K562 (cell line): ENCODE measurements at regions not wholly inside any gene's neighbourhood (a gene's known extent, or its start where the extent isn't known, plus 50 kb on each side); places are given as distances from the start of the nearest gene placed in this dataset.

Experiments used
- ATAC-seq: fragments of 200-7000 bp; cut with Tn5 transposase; 3 replicates; pipeline ENCODE4 v1.9.1; 2020; ENCODE audit warnings: moderate library complexity
- BruUV-seq: library from RNA; stranded (reverse); fragments of 400-500 nt; replicated peaks from 2 replicates; lab custom pipeline; 2021; lab: Mats Ljungman, UMichigan
- CTCF ChIA-PET: fragments of 300-600 bp; formaldehyde crosslinking; extraction: SDS; loops from one replicate; lab custom pipeline; 2021; ENCODE audit warnings: low intra/inter-chr PET ratio; lab: Yijun Ruan, JAX
- POLR2A ChIA-PET: fragments of 300-600, 350-650 bp; sonication (Branson Sonifier 250); formaldehyde crosslinking; extraction: SDS; loops from one replicate; lab custom pipeline; 2021; ENCODE audit warnings: antibody characterized with exemption, inconsistent platforms; lab: Yijun Ruan, JAX
- DNase-seq, 4 experiments: peaks; one replicate each; pipeline versions ENCODE4 v3.0.0 to v3.0.0-alpha.2; 2011 to 2018; ENCODE audit warnings: low spot score in 3 of 4, mixed read lengths in 3 of 4; ENCODE audit errors: extremely low read depth in 1 of 4
- FAIRE-seq: peaks from 2 replicates; lab custom pipeline; 2011; peaks lifted over from hg19 to GRCh38; lab: Jason Lieb, UNC
- H2AFZ ChIP-seq: 2 replicates; pipeline ENCODE4 v1.6.0; 2011; ENCODE audit warnings: low read depth, low read length, control low read depth, inconsistent platforms
- H3K27ac ChIP-seq: fragments of 200-600 bp; 3 replicates; pipeline ENCODE4 v1.8.0; 2011; ENCODE audit warnings: low read depth, mild to moderate bottlenecking, control low read depth, inconsistent platforms, low read length, moderate library complexity, mixed read lengths; ENCODE audit errors: extremely low read depth
- H3K27me3 ChIP-seq, 2 experiments: fragments of 300-600 bp in 1 of 2; 2 replicates in 1 of 2; 3 replicates in 1 of 2; pipeline versions ENCODE4 v1.6.0 to v1.8.0; 2011; ENCODE audit warnings: inconsistent platforms in 2 of 2, low read length in 2 of 2, mild to moderate bottlenecking in 1 of 2, mixed read lengths in 1 of 2, moderate library complexity in 1 of 2; ENCODE audit not compliant: control insufficient read depth in 2 of 2, insufficient read depth in 2 of 2
- H3K36me3 ChIP-seq: fragments of 300-600 bp; 3 replicates; pipeline ENCODE4 v1.8.0; 2011; ENCODE audit warnings: mild to moderate bottlenecking, low read length, inconsistent platforms; ENCODE audit not compliant: control insufficient read depth, insufficient read depth
- H3K4me1 ChIP-seq, 2 experiments: fragments of 200-600 bp in 1 of 2; replicated peaks in 1 of 2; 2 replicates in 1 of 2; 3 replicates in 1 of 2; pipeline versions ENCODE4 v1.5.1 to v1.8.0; 2011; ENCODE audit warnings: inconsistent platforms in 2 of 2, low read length in 2 of 2, mild to moderate bottlenecking in 1 of 2, mixed read lengths in 1 of 2, moderate library complexity in 1 of 2; ENCODE audit not compliant: control insufficient read depth in 2 of 2, insufficient read depth in 2 of 2
- H3K4me2 ChIP-seq: 2 replicates; pipeline ENCODE4 v1.6.1; 2011; ENCODE audit warnings: low read length, control low read depth, inconsistent platforms, mixed read lengths; ENCODE audit not compliant: insufficient read depth
- H3K4me3 ChIP-seq: fragments of 200-600 bp; sonication (generic), shearing (Covaris generic); 2 replicates; pipeline ENCODE4 v1.5.1; 2016; ENCODE audit warnings: control low read depth, inconsistent platforms
- H3K79me2 ChIP-seq: fragments of 200-600 bp; 3 replicates; pipeline ENCODE4 v1.8.0; 2011; ENCODE audit warnings: low read length, inconsistent platforms; ENCODE audit not compliant: control insufficient read depth, insufficient read depth
- H3K9ac ChIP-seq, 2 experiments: 2 replicates each; pipeline versions ENCODE4 v1.6.0 to v1.6.1; 2011; ENCODE audit warnings: low read depth in 2 of 2, low read length in 2 of 2, control low read depth in 1 of 2, inconsistent platforms in 1 of 2, mild to moderate bottlenecking in 1 of 2, mixed read lengths in 1 of 2; ENCODE audit not compliant: insufficient read depth in 1 of 2
- H3K9me1 ChIP-seq: one replicate; pipeline ENCODE4 v1.6.0; 2011; ENCODE audit warnings: inconsistent platforms, mild to moderate bottlenecking, low read length, moderate library complexity; ENCODE audit not compliant: control insufficient read depth, insufficient read depth
- H3K9me3 ChIP-seq: replicated peaks from 2 replicates; pipeline ENCODE4 v1.5.1; 2011; ENCODE audit warnings: low read depth, low read length, inconsistent platforms; ENCODE audit not compliant: control insufficient read depth, insufficient read depth
- H4K20me1 ChIP-seq: replicated peaks from 2 replicates; pipeline ENCODE4 v1.6.1; 2011; ENCODE audit warnings: low read length, inconsistent platforms, mixed read lengths; ENCODE audit not compliant: control insufficient read depth, insufficient read depth
- ELF1 ChIP-seq: fragments of 200-800 bp; sonication (Bioruptor generic); IDR thresholded peaks from 2 replicates; pipeline ENCODE4 v1.6.1; 2016; ENCODE audit warnings: missing genetic modification characterization, missing compliant biosample characterization
- ETV6 ChIP-seq, 3 experiments: fragments of 150-350 bp in 1 of 3; sonication (generic) in 1 of 3; formaldehyde crosslinking in 1 of 3; IDR thresholded peaks; 2 replicates each; pipeline versions ENCODE4 v1.6.1 to v1.8.0; 2014 to 2022; ENCODE audit warnings: borderline replicate concordance in 2 of 3, low read depth in 2 of 3, antibody characterized with exemption in 1 of 3, low read length in 1 of 3, mild to moderate bottlenecking in 1 of 3, missing genetic modification reagents in 1 of 3
- GATAD2B ChIP-seq: fragments of 450-650 bp; IDR thresholded peaks from 2 replicates; pipeline ENCODE4 v1.6.1; 2017; ENCODE audit warnings: mild to moderate bottlenecking, borderline replicate concordance
- ILF3 ChIP-seq: fragments of 450-650 bp; IDR thresholded peaks from 2 replicates; pipeline ENCODE4 v1.6.1; 2018; ENCODE audit warnings: antibody characterized with exemption, mild to moderate bottlenecking, moderate library complexity, borderline replicate concordance
- PKNOX1 ChIP-seq: fragments of 450-650 bp; IDR thresholded peaks from 2 replicates; pipeline ENCODE4 v1.6.1; 2016
- ZBTB2 ChIP-seq: fragments of 450-650 bp; IDR thresholded peaks from 2 replicates; pipeline ENCODE4 v1.6.1; 2016; ENCODE audit warnings: antibody characterized with exemption
- ZNF583 ChIP-seq: fragments of 250-450 bp; sonication (Bioruptor Pico); IDR thresholded peaks from 2 replicates; pipeline ENCODE4 v1.4.0; 2020
- WGBS: fragments of 100-300 bp; shearing (Covaris generic); methylation state at CpG from one replicate; pipeline ENCODE4 v1.1.6; 2016; ENCODE audit warnings: low coverage, mixed read lengths; ENCODE audit not compliant: insufficient coverage; ENCODE audit errors: missing lambda C conversion rate; 5-methylcytosine and 5-hydroxymethylcytosine counted together
- in situ Hi-C: fragments of 300-500 bp; cut with MboI; formaldehyde crosslinking; loops from 4 replicates; pipeline ENCODE4 v1.15.0; 2018; ENCODE audit warnings: inconsistent platforms, mixed read lengths
- intact Hi-C: fragments of 100-400 bp; cut with micrococcal nuclease; formaldehyde crosslinking; loops from 2 replicates; pipeline ENCODE4 v1.14.2; 2022
- TF ChIP-seq, protein P1 (sequence below): fragments of 250-450 bp; sonication (Bioruptor Pico); IDR thresholded peaks from 2 replicates; pipeline ENCODE4 v1.4.0; 2020; ENCODE audit warnings: mild to moderate bottlenecking, moderate library complexity, borderline replicate concordance
- TF ChIP-seq, protein P2 (sequence below): fragments of 250-450 bp; sonication (Bioruptor Pico); IDR thresholded peaks from 2 replicates; pipeline ENCODE4 v1.5.1; 2021; ENCODE audit warnings: mild to moderate bottlenecking

GRCh38 chr12:3409662-3410061 lies 81.3 kb upstream of the PRMT8 start (continued):
- TF ChIP-seq, protein P1, sequence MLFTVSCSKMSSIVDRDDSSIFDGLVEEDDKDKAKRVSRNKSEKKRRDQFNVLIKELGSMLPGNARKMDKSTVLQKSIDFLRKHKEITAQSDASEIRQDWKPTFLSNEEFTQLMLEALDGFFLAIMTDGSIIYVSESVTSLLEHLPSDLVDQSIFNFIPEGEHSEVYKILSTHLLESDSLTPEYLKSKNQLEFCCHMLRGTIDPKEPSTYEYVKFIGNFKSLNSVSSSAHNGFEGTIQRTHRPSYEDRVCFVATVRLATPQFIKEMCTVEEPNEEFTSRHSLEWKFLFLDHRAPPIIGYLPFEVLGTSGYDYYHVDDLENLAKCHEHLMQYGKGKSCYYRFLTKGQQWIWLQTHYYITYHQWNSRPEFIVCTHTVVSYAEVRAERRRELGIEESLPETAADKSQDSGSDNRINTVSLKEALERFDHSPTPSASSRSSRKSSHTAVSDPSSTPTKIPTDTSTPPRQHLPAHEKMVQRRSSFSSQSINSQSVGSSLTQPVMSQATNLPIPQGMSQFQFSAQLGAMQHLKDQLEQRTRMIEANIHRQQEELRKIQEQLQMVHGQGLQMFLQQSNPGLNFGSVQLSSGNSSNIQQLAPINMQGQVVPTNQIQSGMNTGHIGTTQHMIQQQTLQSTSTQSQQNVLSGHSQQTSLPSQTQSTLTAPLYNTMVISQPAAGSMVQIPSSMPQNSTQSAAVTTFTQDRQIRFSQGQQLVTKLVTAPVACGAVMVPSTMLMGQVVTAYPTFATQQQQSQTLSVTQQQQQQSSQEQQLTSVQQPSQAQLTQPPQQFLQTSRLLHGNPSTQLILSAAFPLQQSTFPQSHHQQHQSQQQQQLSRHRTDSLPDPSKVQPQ (CRISPR knock-in tag) = no peak
- no peak for TF ChIP-seq ELF1 (tag)
- no peak for TF ChIP-seq GATAD2B

DNA sequence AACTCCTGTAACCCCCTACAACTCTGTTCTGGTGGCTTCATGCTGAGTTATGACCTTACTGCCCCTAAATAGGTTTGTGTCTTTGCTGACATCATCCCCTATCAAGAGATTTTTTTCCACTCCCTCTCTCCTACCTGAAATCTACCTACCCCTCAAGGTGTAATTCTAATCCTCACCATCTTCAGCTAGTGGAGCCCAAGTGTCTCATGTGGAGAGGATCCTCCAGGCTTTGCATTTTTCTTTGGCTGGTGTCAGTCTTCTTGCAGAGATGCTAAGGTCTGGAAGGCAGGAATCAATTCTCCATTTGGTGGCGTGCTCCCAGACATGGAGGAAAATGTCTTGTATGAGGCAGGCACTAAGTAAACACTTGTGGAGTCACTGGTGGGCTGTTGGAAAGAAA lies 74.8 kb upstream of the PRMT8 start:
- intact Hi-C loops (no loop called here), in situ Hi-C loops (no loop called here)
- Histone ChIP-seq H3K4me3 (no peak overlapping the region), H2AFZ (no peak overlapping the region), H3K9ac (no peak overlapping the region), H3K9me3 (no peaks in the 10 kb centered on the region), H3K4me2 (no peak overlapping the region), H3K36me3 (no peaks in the 10 kb centered on the region), H3K79me2 (no peaks in the 10 kb centered on the region), H3K4me1 (no peaks in the 10 kb centered on the region), H4K20me1 (no peaks in the 10 kb centered on the region), H3K9me1 (no peaks in the 10 kb centered on the region), H3K27ac (no peak overlapping the region), H3K27me3 (no peaks in the 10 kb centered on the region)
- no TSS peak for BruUV-seq
- CTCF ChIA-PET = no interaction called here
- no peak for DNase-seq
- FAIRE-seq = no peak
- ATAC-seq = no peak
- 0% methylated on average over 1 of the region's 1 CpG for WGBS
- POLR2A ChIA-PET = no interaction called here
- TF ChIP-seq ZBTB2 (no peak), ZNF583 (CRISPR knock-in tag) (no peak), PKNOX1 (no peak), ILF3 (no peak), ETV6 (IDR thresholded peaks at IDR 0.05; ENCODE audit: borderline replicate concordance in 1 of 2, low read depth in 2 of 2, low read length in 1 of 2) (no peak), ETV6 (CRISPR knock-in tag; IDR thresholded peaks at IDR 0.05; ENCODE audit: borderline replicate concordance) (no peak)
- TF ChIP-seq, protein P2, sequence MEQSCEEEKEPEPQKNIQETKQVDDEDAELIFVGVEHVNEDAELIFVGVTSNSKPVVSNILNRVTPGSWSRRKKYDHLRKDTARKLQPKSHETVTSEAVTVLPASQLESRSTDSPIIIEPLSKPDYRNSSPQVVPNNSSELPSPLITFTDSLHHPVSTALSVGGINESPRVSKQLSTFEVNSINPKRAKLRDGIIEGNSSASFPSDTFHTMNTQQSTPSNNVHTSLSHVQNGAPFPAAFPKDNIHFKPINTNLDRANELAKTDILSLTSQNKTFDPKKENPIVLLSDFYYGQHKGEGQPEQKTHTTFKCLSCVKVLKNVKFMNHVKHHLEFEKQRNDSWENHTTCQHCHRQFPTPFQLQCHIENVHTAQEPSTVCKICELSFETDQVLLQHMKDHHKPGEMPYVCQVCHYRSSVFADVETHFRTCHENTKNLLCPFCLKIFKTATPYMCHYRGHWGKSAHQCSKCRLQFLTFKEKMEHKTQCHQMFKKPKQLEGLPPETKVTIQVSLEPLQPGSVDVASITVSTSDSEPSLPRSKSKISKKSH (CRISPR knock-in tag) = no peak
